Calu3 (cell line): ENCODE measurements at regions not wholly inside any gene's neighbourhood (a gene's known extent, or its start where the extent isn't known, plus 50 kb on each side); places are given as distances from the start of the nearest gene placed in this dataset.

ENCODE experiments used
- BruUV-seq: library from RNA; stranded (reverse); fragments of 400-500 nt; replicated peaks from 2 replicates; lab custom pipeline; 2021; lab: Mats Ljungman, UMichigan
- CTCF ChIA-PET: fragments of 300-600 bp; sonication (Branson Sonifier 250); formaldehyde crosslinking; loops from one replicate; lab custom pipeline; 2022; ENCODE audit warnings: antibody characterized with exemption; lab: Charles Lee
- DNase-seq: peaks from one replicate; pipeline ENCODE4 v3.0.0; 2022
- H3K27ac Mint-ChIP-seq: one replicate; pipeline ENCODE4 v1.8.0; 2022; ENCODE audit warnings: mixed read lengths; ENCODE audit not compliant: unreplicated experiment
- H3K27me3 Mint-ChIP-seq: one replicate; pipeline ENCODE4 v1.8.0; 2022; ENCODE audit warnings: mixed read lengths; ENCODE audit not compliant: unreplicated experiment
- H3K36me3 Mint-ChIP-seq: one replicate; pipeline ENCODE4 v1.8.0; 2022; ENCODE audit warnings: mild to moderate bottlenecking, moderate library complexity, mixed read lengths; ENCODE audit not compliant: insufficient read depth, unreplicated experiment
- H3K4me1 Mint-ChIP-seq: one replicate; pipeline ENCODE4 v1.8.0; 2022; ENCODE audit warnings: mild to moderate bottlenecking, low read depth, mixed read lengths; ENCODE audit not compliant: unreplicated experiment
- H3K4me3 Mint-ChIP-seq: one replicate; pipeline ENCODE4 v1.8.0; 2022; ENCODE audit warnings: mild to moderate bottlenecking, low read depth, moderate library complexity, mixed read lengths; ENCODE audit not compliant: unreplicated experiment
- H3K9me3 Mint-ChIP-seq: one replicate; pipeline ENCODE4 v1.8.0; 2022; ENCODE audit warnings: low read depth, mixed read lengths; ENCODE audit not compliant: unreplicated experiment
- CTCF ChIP-seq: fragments of 200-600 bp; IDR thresholded peaks from one replicate; pipeline ENCODE4 v1.8.0; 2022; ENCODE audit warnings: antibody characterized with exemption; ENCODE audit not compliant: unreplicated experiment
- intact Hi-C: fragments of 100-400 bp; cut with micrococcal nuclease; formaldehyde crosslinking; loops from one replicate; pipeline ENCODE4 v1.10.0; 2022; ENCODE audit not compliant: unreplicated experiment

GRCh38 chr2:160565099-160565845 lies 71.7 kb upstream of the RBMS1 start:
- BruUV-seq = no TSS peak
- intact Hi-C loops = no loop called here
- no peaks in the 10 kb centered on the region for H3K9me3 Mint-ChIP-seq
- H3K4me1 Mint-ChIP-seq = peaks cover 10% of the 10 kb centered on the region
- TF ChIP-seq CTCF = no peak
- no peak overlapping the region for H3K27ac Mint-ChIP-seq
- CTCF ChIA-PET = no interaction called here
- DNase-seq = no peak
- H3K4me3 Mint-ChIP-seq = no peak overlapping the region
- no peaks in the 10 kb centered on the region for H3K36me3 Mint-ChIP-seq
- H3K27me3 Mint-ChIP-seq = no peaks in the 10 kb centered on the region

GRCh38 chr2:160566717-160567116 lies 73.1 kb upstream of the RBMS1 start:
- intact Hi-C loops = no loop called here
- H3K4me1 Mint-ChIP-seq = peaks cover 6% of the 10 kb centered on the region
- no peak for TF ChIP-seq CTCF
- no TSS peak for BruUV-seq
- no peaks in the 10 kb centered on the region for H3K27me3 Mint-ChIP-seq
- H3K36me3 Mint-ChIP-seq = no peaks in the 10 kb centered on the region
- CTCF ChIA-PET = no interaction called here
- DNase-seq = no peak
- no peak overlapping the region for H3K4me3 Mint-ChIP-seq
- H3K9me3 Mint-ChIP-seq = no peaks in the 10 kb centered on the region
- no peak overlapping the region for H3K27ac Mint-ChIP-seq

GRCh38 chr2:160568856-160569255 lies 75.2 kb upstream of the RBMS1 start:
- Mint-ChIP-seq H3K27ac (no peak overlapping the region), H3K4me1 (no peaks in the 10 kb centered on the region), H3K27me3 (no peaks in the 10 kb centered on the region), H3K36me3 (no peaks in the 10 kb centered on the region), H3K9me3 (no peaks in the 10 kb centered on the region), H3K4me3 (no peak overlapping the region)
- BruUV-seq = no TSS peak
- CTCF ChIA-PET = no interaction called here
- no peak for TF ChIP-seq CTCF
- intact Hi-C loops = no loop called here
- DNase-seq = no peak

- BruUV-seq = no TSS peak
- Mint-ChIP-seq H3K27me3 (no peaks in the 10 kb centered on the region), H3K4me3 (no peak overlapping the region), H3K36me3 (no peaks in the 10 kb centered on the region), H3K4me1 (no peaks in the 10 kb centered on the region), H3K27ac (no peak overlapping the region), H3K9me3 (no peaks in the 10 kb centered on the region)
- DNase-seq = no peak
- CTCF ChIA-PET = no interaction called here
- no peak for TF ChIP-seq CTCF
- intact Hi-C loops = no loop called here
Observed at GRCh38 chr2:160570376-160570775, 76.8 kb upstream of the RBMS1 start.
